Skeletal muscle satellite cell (primary cell): ENCODE measurements at regions not wholly inside any gene's neighbourhood (a gene's known extent, or its start where the extent isn't known, plus 50 kb on each side); places are given as distances from the start of the nearest gene placed in this dataset.

Experiments used
- H3K27me3 ChIP-seq: 2 replicates; pipeline ENCODE4 v1.7.0; 2013; ENCODE audit warnings: low read length; ENCODE audit not compliant: control insufficient read depth, insufficient read depth
- H3K36me3 ChIP-seq: 2 replicates; pipeline ENCODE4 v1.7.0; 2013; ENCODE audit warnings: mild to moderate bottlenecking, control low read depth, low read length; ENCODE audit not compliant: insufficient read depth
- H3K4me1 ChIP-seq: 2 replicates; pipeline ENCODE4 v1.7.0; 2013; ENCODE audit warnings: low read length; ENCODE audit not compliant: control insufficient read depth, insufficient read depth
- H3K4me2 ChIP-seq: 2 replicates; pipeline ENCODE4 v1.7.0; 2013; ENCODE audit warnings: mild to moderate bottlenecking, low read length
- H3K4me3 ChIP-seq: 2 replicates; pipeline ENCODE4 v1.7.0; 2013; ENCODE audit warnings: low read length
- H3K9ac ChIP-seq: 2 replicates; pipeline ENCODE4 v1.7.0; 2013; ENCODE audit warnings: mild to moderate bottlenecking, low read depth, low read length, moderate library complexity
- H3K9me3 ChIP-seq: replicated peaks from 2 replicates; pipeline ENCODE4 v1.7.0; 2013; ENCODE audit warnings: mild to moderate bottlenecking, control low read depth, low read length

- Histone ChIP-seq H3K4me2 (no peak overlapping the region), H3K9me3 (no peaks in the 10 kb centered on the region), H3K4me3 (no peak overlapping the region), H3K36me3 (no peaks in the 10 kb centered on the region), H3K27me3 (no peaks in the 10 kb centered on the region), H3K4me1 (peaks cover 39% of the 10 kb centered on the region), H3K9ac (peak overlapping the region; percentile 45)
Observed at GRCh38 chr11:122036493-122036892, 79.5 kb downstream of the BLID start.

GRCh38 chr11:122036018-122036417, 80.0 kb downstream of the BLID start:
- Histone ChIP-seq H3K27me3 (no peaks in the 10 kb centered on the region), H3K9me3 (no peaks in the 10 kb centered on the region), H3K4me2 (no peak overlapping the region), H3K36me3 (no peaks in the 10 kb centered on the region), H3K4me1 (peaks cover 39% of the 10 kb centered on the region), H3K9ac (peak overlapping the region; percentile 45), H3K4me3 (no peak overlapping the region)

- Histone ChIP-seq H3K4me2 (no peak overlapping the region), H3K9ac (no peak overlapping the region), H3K27me3 (no peaks in the 10 kb centered on the region), H3K4me1 (peaks cover 34% of the 10 kb centered on the region), H3K4me3 (no peak overlapping the region), H3K9me3 (no peaks in the 10 kb centered on the region), H3K36me3 (peaks cover 8% of the 10 kb centered on the region)
Observed at GRCh38 chr11:122033631-122034030, 82.4 kb downstream of the BLID start.

DNA sequence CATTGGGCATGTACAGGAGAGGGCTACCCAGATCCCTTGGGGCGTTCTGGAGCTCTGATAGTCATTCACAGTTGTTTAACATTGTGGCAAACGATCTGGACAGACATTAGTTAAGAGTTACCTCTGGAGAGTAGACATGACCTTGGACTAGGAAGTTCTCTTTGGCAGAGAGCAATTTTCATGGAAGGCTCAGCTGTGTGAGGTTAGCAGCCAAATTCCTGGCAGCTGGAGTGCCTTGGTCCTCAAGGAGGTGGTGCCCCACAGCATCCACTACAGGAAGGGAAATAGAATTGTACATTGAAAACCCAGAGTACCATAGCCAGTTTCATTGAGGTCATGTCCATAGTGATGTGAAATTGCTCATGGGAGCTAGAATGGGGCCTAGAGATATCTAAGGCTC, 82.8 kb downstream of the BLID start:
- H3K4me2 ChIP-seq: no peak overlapping the region
- no peak overlapping the region for H3K9ac ChIP-seq
- H3K9me3 ChIP-seq: no peaks in the 10 kb centered on the region
- peaks cover 31% of the 10 kb centered on the region for H3K4me1 ChIP-seq
- H3K27me3 ChIP-seq: no peaks in the 10 kb centered on the region
- H3K36me3 ChIP-seq: peaks cover 12% of the 10 kb centered on the region
- no peak overlapping the region for H3K4me3 ChIP-seq

DNA sequence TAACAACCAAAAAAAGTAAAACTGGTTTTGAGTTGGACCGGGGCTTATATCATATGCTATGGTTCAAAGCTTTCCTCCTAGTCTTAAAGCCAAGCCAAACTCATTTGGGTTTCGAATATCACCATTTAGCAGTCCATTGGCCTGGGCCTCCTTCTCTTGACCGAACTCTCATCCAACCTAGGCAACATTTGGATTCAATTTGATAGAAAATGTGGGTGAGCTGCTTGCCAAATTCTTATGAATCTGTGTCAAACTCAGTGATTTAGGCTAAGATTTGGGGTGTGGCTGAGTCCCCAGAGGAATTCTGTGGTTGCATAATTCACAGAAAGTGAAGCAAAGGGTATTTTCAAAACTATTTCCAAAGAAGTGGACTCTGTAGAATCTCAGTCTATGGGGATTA, 83.7 kb downstream of the BLID start:
- no peaks in the 10 kb centered on the region for H3K27me3 ChIP-seq

GRCh38 chr11:122031813-122032212, 84.2 kb downstream of the BLID start:
- H3K9me3 ChIP-seq: no peaks in the 10 kb centered on the region
- H3K4me3 ChIP-seq: no peak overlapping the region
- H3K36me3 ChIP-seq: peaks cover 15% of the 10 kb centered on the region
- no peak overlapping the region for H3K9ac ChIP-seq
- peaks cover 26% of the 10 kb centered on the region for H3K4me1 ChIP-seq
- no peaks in the 10 kb centered on the region for H3K27me3 ChIP-seq
- no peak overlapping the region for H3K4me2 ChIP-seq

More for the DNA sequence above, 83.7 kb downstream of the BLID start:
- Histone ChIP-seq H3K4me2 (no peak overlapping the region), H3K4me1 (peaks cover 26% of the 10 kb centered on the region), H3K9ac (no peak overlapping the region), H3K9me3 (no peaks in the 10 kb centered on the region), H3K36me3 (peaks cover 15% of the 10 kb centered on the region), H3K4me3 (no peak overlapping the region)

GRCh38 chr11:122030286-122030685, 85.7 kb downstream of the BLID start:
- H3K4me2 ChIP-seq: no peak overlapping the region
- no peak overlapping the region for H3K4me3 ChIP-seq
- H3K27me3 ChIP-seq: no peaks in the 10 kb centered on the region
- no peak overlapping the region for H3K9ac ChIP-seq
- peaks cover 11% of the 10 kb centered on the region for H3K4me1 ChIP-seq
- peaks cover 15% of the 10 kb centered on the region for H3K36me3 ChIP-seq
- H3K9me3 ChIP-seq: no peaks in the 10 kb centered on the region

- no peak overlapping the region for H3K4me3 ChIP-seq
- H3K4me2 ChIP-seq: no peak overlapping the region
- no peaks in the 10 kb centered on the region for H3K27me3 ChIP-seq
- H3K9me3 ChIP-seq: no peaks in the 10 kb centered on the region
- H3K9ac ChIP-seq: no peak overlapping the region
- H3K36me3 ChIP-seq: peaks cover 15% of the 10 kb centered on the region
- peaks cover 15% of the 10 kb centered on the region for H3K4me1 ChIP-seq
Observed at GRCh38 chr11:122028545-122028944, 87.5 kb downstream of the BLID start.

DNA sequence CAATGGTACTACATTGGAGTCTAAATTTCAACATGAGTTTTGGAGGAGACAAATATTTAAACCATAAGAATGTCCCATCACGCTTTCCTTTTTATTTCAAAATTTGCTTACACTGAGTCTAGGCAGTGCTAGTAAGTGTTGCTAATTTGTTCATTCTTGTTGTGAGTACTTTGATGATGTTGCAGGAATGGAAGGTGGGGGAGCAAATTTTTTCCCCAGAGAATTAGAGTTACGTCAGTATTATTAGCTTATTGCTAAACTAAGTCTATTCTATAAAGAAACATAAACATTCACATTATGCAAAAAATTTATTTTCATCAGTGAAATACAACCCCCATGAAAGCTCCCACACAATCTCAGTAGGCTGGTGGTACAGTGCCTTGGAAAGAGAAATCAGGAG, 88.0 kb downstream of the BLID start:
- no peaks in the 10 kb centered on the region for H3K27me3 ChIP-seq
- peaks cover 15% of the 10 kb centered on the region for H3K36me3 ChIP-seq
- H3K9ac ChIP-seq: no peak overlapping the region
- H3K4me2 ChIP-seq: no peak overlapping the region
- peaks cover 15% of the 10 kb centered on the region for H3K4me1 ChIP-seq
- H3K4me3 ChIP-seq: no peak overlapping the region
- no peaks in the 10 kb centered on the region for H3K9me3 ChIP-seq

DNA sequence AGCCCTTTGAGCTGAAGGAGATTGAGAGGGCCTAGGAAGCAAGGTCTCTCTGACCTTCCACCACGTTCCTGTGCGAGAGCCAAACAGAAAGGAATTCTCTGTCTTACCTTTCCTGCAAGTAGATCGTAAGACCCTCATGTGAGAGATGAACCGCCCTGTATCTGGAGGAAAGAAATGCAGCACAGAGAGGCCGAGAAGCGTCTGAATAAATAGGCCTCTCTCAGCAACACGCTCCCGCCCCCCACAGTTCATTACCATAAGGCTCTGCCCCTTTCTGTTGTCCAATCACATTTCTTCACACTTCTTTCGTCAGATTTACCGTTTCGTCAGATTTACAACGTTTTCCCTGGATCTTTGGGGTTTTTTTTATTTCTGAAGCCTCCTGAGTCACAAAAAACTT, 90.3 kb downstream of the BLID start:
- Histone ChIP-seq H3K9ac (peak overlapping the region; percentile 53), H3K4me2 (peak overlapping the region; percentile 73), H3K36me3 (peaks cover 15% of the 10 kb centered on the region), H3K4me3 (peak overlapping the region; percentile 49), H3K9me3 (no peaks in the 10 kb centered on the region), H3K27me3 (no peaks in the 10 kb centered on the region), H3K4me1 (peaks cover 5% of the 10 kb centered on the region)

- H3K9me3 ChIP-seq: no peaks in the 10 kb centered on the region
- H3K4me3 ChIP-seq: peak overlapping the region; percentile 34
- H3K36me3 ChIP-seq: peaks cover 10% of the 10 kb centered on the region
- peak overlapping the region; percentile 34 for H3K9ac ChIP-seq
- H3K4me2 ChIP-seq: peak overlapping the region; percentile 74
- peaks cover 5% of the 10 kb centered on the region for H3K4me1 ChIP-seq
- no peaks in the 10 kb centered on the region for H3K27me3 ChIP-seq
Observed at GRCh38 chr11:122024278-122024677, 91.7 kb downstream of the BLID start.

GRCh38 chr11:122023614-122024250, 92.3 kb downstream of the BLID start:
- Histone ChIP-seq H3K27me3 (no peaks in the 10 kb centered on the region), H3K9ac (peak overlapping the region; percentile 34), H3K36me3 (peaks cover 8% of the 10 kb centered on the region), H3K4me1 (peaks cover 5% of the 10 kb centered on the region), H3K4me3 (peak overlapping the region; percentile 34), H3K4me2 (peak overlapping the region; percentile 74), H3K9me3 (no peaks in the 10 kb centered on the region)
